ENCODE measurements at regions not wholly inside any gene's neighbourhood (a gene's known extent, or its start where the extent isn't known, plus 50 kb on each side); places are given as distances from the start of the nearest gene placed in this dataset.

- Histone ChIP-seq H3K4me3 (ENCODE audit: low read depth in 2 of 2, low read length in 1 of 2) (no peak overlapping the region), H2AFZ (ENCODE audit: low read depth) (no peak overlapping the region), H3K4me1 (ENCODE audit: control insufficient read depth in 1 of 2, insufficient read depth in 2 of 2, low read depth in 1 of 2, low read length in 1 of 2) (no peaks in the 10 kb centered on the region), H3K36me3 (replicated peaks in 1 of 2; ENCODE audit: control insufficient read depth in 1 of 2, insufficient read depth in 2 of 2, low read length in 1 of 2) (no peaks in the 10 kb centered on the region), H3K27ac (ENCODE audit: low read depth in 2 of 2, low read length in 1 of 2) (no peak overlapping the region), H3K79me2 (ENCODE audit: insufficient read depth) (no peaks in the 10 kb centered on the region), H3F3A (replicated peaks; ENCODE audit: insufficient read depth) (no peaks in the 10 kb centered on the region), H3K9ac (no peak overlapping the region), H4K20me1 (ENCODE audit: insufficient read depth) (no peaks in the 10 kb centered on the region), H3K9me2 (no peaks in the 10 kb centered on the region), H3K4me2 (no peak overlapping the region), H3K27me3 (ENCODE audit: insufficient read depth) (no peaks in the 10 kb centered on the region), H3K9me3 (no peaks in the 10 kb centered on the region)
- CTCF ChIA-PET, result interaction anchor here (1.8 kb wide), 1 partner anchor 15 kb away, joined by 5 read pairs; no protein-coding TSS in a partner anchor
- DNase-seq, result no peak
- POLR2A ChIA-PET, result no interaction called here
- TF ChIP-seq RAD21 (IDR thresholded peaks at IDR 0.05; ENCODE audit: low read length), result no peak
- no peak for TF ChIP-seq RFX5 (IDR thresholded peaks at IDR 0.05; ENCODE audit: low read length)
- TF ChIP-seq FOSL2 (IDR thresholded peaks at IDR 0.05; ENCODE audit: borderline replicate concordance, low read depth), result no peak
- no peak for TF ChIP-seq CHD2 (IDR thresholded peaks at IDR 0.05; ENCODE audit: low read length, partially characterized antibody)
- no peak for TF ChIP-seq SMC3 (IDR thresholded peaks at IDR 0.05; ENCODE audit: low read depth, low read length)
- TF ChIP-seq EZH2phosphoT487 (IDR thresholded peaks at IDR 0.05; ENCODE audit: borderline replicate concordance, low read depth), result no peak
- TF ChIP-seq MAX (IDR thresholded peaks at IDR 0.05; ENCODE audit: low read depth), result no peak
- no peak for TF ChIP-seq EP300 (IDR thresholded peaks at IDR 0.05; ENCODE audit: borderline replicate concordance in 1 of 2, low read depth in 1 of 2, low read length in 1 of 2)
- 27% methylated on average over 1 of the region's 1 CpG for WGBS (ENCODE audit: low lambda C conversion rate)
Observed at GRCh38 chr12:97134495-97134894, 227.4 kb downstream of the NEDD1 start.

- CTCF ChIA-PET, result interaction anchor here (1.2 to 5.5 kb wide), 3 partner anchors 10 to 179 kb away, joined by 3 to 36 read pairs (median 3); no protein-coding TSS in a partner anchor
- Histone ChIP-seq H3K27ac (ENCODE audit: low read depth in 2 of 2, low read length in 1 of 2) (no peak overlapping the region), H3K79me2 (ENCODE audit: insufficient read depth) (no peaks in the 10 kb centered on the region), H3K9me2 (no peaks in the 10 kb centered on the region), H4K20me1 (ENCODE audit: insufficient read depth) (no peaks in the 10 kb centered on the region), H3K4me2 (no peak overlapping the region), H3K4me1 (ENCODE audit: control insufficient read depth in 1 of 2, insufficient read depth in 2 of 2, low read depth in 1 of 2, low read length in 1 of 2) (no peaks in the 10 kb centered on the region), H2AFZ (ENCODE audit: low read depth) (no peak overlapping the region), H3K4me3 (ENCODE audit: low read depth in 2 of 2, low read length in 1 of 2) (no peak overlapping the region), H3K9me3 (no peaks in the 10 kb centered on the region), H3F3A (replicated peaks; ENCODE audit: insufficient read depth) (no peaks in the 10 kb centered on the region), H3K27me3 (ENCODE audit: insufficient read depth) (no peaks in the 10 kb centered on the region), H3K36me3 (replicated peaks in 1 of 2; ENCODE audit: control insufficient read depth in 1 of 2, insufficient read depth in 2 of 2, low read length in 1 of 2) (no peaks in the 10 kb centered on the region), H3K9ac (no peak overlapping the region)
- POLR2A ChIA-PET, result no interaction called here
- WGBS (ENCODE audit: low lambda C conversion rate), result 28% methylated on average over 4 of the region's 4 CpGs
- TF ChIP-seq SIN3A (IDR thresholded peaks at IDR 0.05; ENCODE audit: borderline replicate concordance, low read depth, low read length) (no peak), JUND (IDR thresholded peaks at IDR 0.05) (no peak), POLR2AphosphoS5 (IDR thresholded peaks at IDR 0.05; ENCODE audit: low read depth, low read length) (no peak), TAF1 (IDR thresholded peaks at IDR 0.05; ENCODE audit: borderline replicate concordance, low read depth, low read length) (no peak), REST (IDR thresholded peaks at IDR 0.05; ENCODE audit: low read depth, low read length) (no peak), CHD2 (IDR thresholded peaks at IDR 0.05; ENCODE audit: low read length, partially characterized antibody) (no peak), FOXM1 (IDR thresholded peaks at IDR 0.05; ENCODE audit: low read depth) (no peak), MAX (IDR thresholded peaks at IDR 0.05; ENCODE audit: low read depth) (no peak), GABPA (IDR thresholded peaks at IDR 0.05; ENCODE audit: low read depth) (no peak), NFIC (IDR thresholded peaks at IDR 0.05; ENCODE audit: borderline replicate concordance) (no peak), EP300 (IDR thresholded peaks at IDR 0.05; ENCODE audit: borderline replicate concordance in 1 of 2, low read depth in 1 of 2, low read length in 1 of 2) (no peak), RFX5 (IDR thresholded peaks at IDR 0.05; ENCODE audit: low read length) (no peak), MXI1 (IDR thresholded peaks at IDR 0.05; ENCODE audit: low read depth, low read length) (no peak), USF1 (IDR thresholded peaks at IDR 0.05; ENCODE audit: borderline replicate concordance, low read depth) (no peak), SMC3 (IDR thresholded peaks at IDR 0.05; ENCODE audit: low read depth, low read length) (no peak), YY1 (IDR thresholded peaks at IDR 0.05; ENCODE audit: low read depth) (no peak), IRF3 (IDR thresholded peaks at IDR 0.05; ENCODE audit: low read depth, low read length) (no peak), FOXJ3 (CRISPR knock-in tag; IDR thresholded peaks at IDR 0.05) (no peak)
- DNase-seq, result no peak
Observed at GRCh38 chr12:97140355-97140754, 233.3 kb downstream of the NEDD1 start.
